ENCODE measurements at regions not wholly inside any gene's neighbourhood (a gene's known extent, or its start where the extent isn't known, plus 50 kb on each side); places are given as distances from the start of the nearest gene placed in this dataset.
A peak's percentile ranks its signal among the peaks of the same experiment; 100 is the strongest.

GRCh38 chr15:93617443-93617842, 528.4 kb upstream of the RGMA start:
- Histone ChIP-seq H3K36me3 (ENCODE audit: insufficient read depth, low read length) (no peaks in the 10 kb centered on the region), H3K27me3 (ENCODE audit: insufficient read depth, low read length, poor library complexity) (no peaks in the 10 kb centered on the region), H3K79me2 (ENCODE audit: insufficient read depth, low read length) (no peaks in the 10 kb centered on the region), H3K4me3 (ENCODE audit: low read depth in 1 of 2, low read length in 2 of 2) (no peak overlapping the region), H4K20me1 (ENCODE audit: insufficient read depth, low read length) (no peaks in the 10 kb centered on the region), H3K9ac (ENCODE audit: low read depth, low read length) (no peak overlapping the region), H3K4me1 (ENCODE audit: insufficient read depth, low read length) (peaks cover 5% of the 10 kb centered on the region), H3K27ac (ENCODE audit: low read length) (peak overlapping the region; percentile 31; the same call in 1 of the 2 replicates), H3K9me3 (ENCODE audit: insufficient read depth, low read length, severe bottlenecking) (no peaks in the 10 kb centered on the region), H3K4me2 (ENCODE audit: insufficient read depth, low read length) (no peak overlapping the region), H2AFZ (ENCODE audit: low read depth, low read length) (no peak overlapping the region; the same call in 1 of the 2 replicates)
- TF ChIP-seq CTCF (IDR thresholded peaks at IDR 0.05; ENCODE audit: borderline replicate concordance, extremely low read depth, low read length, poor library complexity, severe bottlenecking) (peak; percentile 49), EZH2 (IDR thresholded peaks at IDR 0.05; ENCODE audit: borderline replicate concordance, low read depth, low read length, severe bottlenecking) (no peak)
- DNase-seq (peak; percentile 25), ATAC-seq (ENCODE audit: insufficient read depth, low read depth) (peak; percentile 69)

GRCh38 chr15:93614386-93615104, 525.5 kb upstream of the RGMA start:
- H3K9me3 ChIP-seq (ENCODE audit: insufficient read depth, low read length, severe bottlenecking): no peaks in the 10 kb centered on the region
- H3K4me2 ChIP-seq (ENCODE audit: insufficient read depth, low read length): no peak overlapping the region
- H3K27ac ChIP-seq (ENCODE audit: low read length): no peak overlapping the region
- no peak for TF ChIP-seq EZH2 (IDR thresholded peaks at IDR 0.05; ENCODE audit: borderline replicate concordance, low read depth, low read length, severe bottlenecking)
- no peak for TF ChIP-seq CTCF (IDR thresholded peaks at IDR 0.05; ENCODE audit: borderline replicate concordance, extremely low read depth, low read length, poor library complexity, severe bottlenecking)
- DNase-seq (no peak), ATAC-seq (ENCODE audit: insufficient read depth, low read depth) (no peak)
- no peaks in the 10 kb centered on the region for H3K36me3 ChIP-seq (ENCODE audit: insufficient read depth, low read length)
- no peak overlapping the region for H3K4me3 ChIP-seq (ENCODE audit: low read depth in 1 of 2, low read length in 2 of 2)
- no peaks in the 10 kb centered on the region for H4K20me1 ChIP-seq (ENCODE audit: insufficient read depth, low read length)
- no peaks in the 10 kb centered on the region for H3K79me2 ChIP-seq (ENCODE audit: insufficient read depth, low read length)
- H2AFZ ChIP-seq (ENCODE audit: low read depth, low read length): no peak overlapping the region
- H3K27me3 ChIP-seq (ENCODE audit: insufficient read depth, low read length, poor library complexity): no peaks in the 10 kb centered on the region
- no peak overlapping the region for H3K9ac ChIP-seq (ENCODE audit: low read depth, low read length)
- peaks cover 5% of the 10 kb centered on the region for H3K4me1 ChIP-seq (ENCODE audit: insufficient read depth, low read length)

GRCh38 chr15:93613386-93613785, 524.4 kb upstream of the RGMA start:
- H3K4me3 ChIP-seq (ENCODE audit: low read depth in 1 of 2, low read length in 2 of 2): no peak overlapping the region
- TF ChIP-seq EZH2 (IDR thresholded peaks at IDR 0.05; ENCODE audit: borderline replicate concordance, low read depth, low read length, severe bottlenecking): no peak
- TF ChIP-seq CTCF (IDR thresholded peaks at IDR 0.05; ENCODE audit: borderline replicate concordance, extremely low read depth, low read length, poor library complexity, severe bottlenecking): no peak
- DNase-seq: no peak
- no peak overlapping the region for H3K9ac ChIP-seq (ENCODE audit: low read depth, low read length)
- H3K27me3 ChIP-seq (ENCODE audit: insufficient read depth, low read length, poor library complexity): no peaks in the 10 kb centered on the region
- H3K27ac ChIP-seq (ENCODE audit: low read length): no peak overlapping the region
- ATAC-seq (ENCODE audit: insufficient read depth, low read depth): no peak
- no peak overlapping the region for H2AFZ ChIP-seq (ENCODE audit: low read depth, low read length)
- no peaks in the 10 kb centered on the region for H3K79me2 ChIP-seq (ENCODE audit: insufficient read depth, low read length)
- H3K4me2 ChIP-seq (ENCODE audit: insufficient read depth, low read length): no peak overlapping the region
- no peaks in the 10 kb centered on the region for H3K9me3 ChIP-seq (ENCODE audit: insufficient read depth, low read length, severe bottlenecking)
- no peaks in the 10 kb centered on the region for H4K20me1 ChIP-seq (ENCODE audit: insufficient read depth, low read length)
- no peaks in the 10 kb centered on the region for H3K36me3 ChIP-seq (ENCODE audit: insufficient read depth, low read length)
- peaks cover 5% of the 10 kb centered on the region for H3K4me1 ChIP-seq (ENCODE audit: insufficient read depth, low read length)
